ENCODE measurements at regions not wholly inside any gene's neighbourhood (a gene's known extent, or its start where the extent isn't known, plus 50 kb on each side); places are given as distances from the start of the nearest gene placed in this dataset.
"Not testable (repeated sequence)": the region's sequence is repeated elsewhere in the genome, so short reads cannot be mapped to it uniquely, and the experiment has no call there.

- not testable (repeated sequence) for DNase-seq (ENCODE audit: low spot score)
Measured at GRCh38 chr9:41754822-41755221, 374.4 kb downstream of the CNTNAP3B start.

GRCh38 chr9:41754403-41754802, 374.8 kb downstream of the CNTNAP3B start:
- DNase-seq (ENCODE audit: low spot score) = not testable (repeated sequence)

GRCh38 chr9:41741897-41742296, 387.3 kb downstream of the CNTNAP3B start:
- not testable (repeated sequence) for DNase-seq (ENCODE audit: low spot score)

- DNase-seq (ENCODE audit: low spot score) = not testable (repeated sequence)
Measured at GRCh38 chr9:41741173-41741572, 388.1 kb downstream of the CNTNAP3B start.

- DNase-seq (ENCODE audit: low spot score) = not testable (repeated sequence)
Measured at GRCh38 chr9:41738681-41739080, 390.5 kb downstream of the CNTNAP3B start.

GRCh38 chr9:41699190-41699589, 430.0 kb downstream of the CNTNAP3B start:
- DNase-seq (ENCODE audit: low spot score) = not testable (repeated sequence)

GRCh38 chr9:41697080-41697479, 432.1 kb downstream of the CNTNAP3B start:
- DNase-seq (ENCODE audit: low spot score) = peak; percentile 4

GRCh38 chr9:41679312-41679711, 449.9 kb downstream of the CNTNAP3B start:
- DNase-seq (ENCODE audit: low spot score) = not testable (repeated sequence)

- DNase-seq (ENCODE audit: low spot score) = not testable (repeated sequence)
Measured at GRCh38 chr9:41663497-41664036, 465.7 kb downstream of the CNTNAP3B start.

GRCh38 chr9:41658706-41659105, 469.6 kb upstream of the ZNG1F start:
- DNase-seq (ENCODE audit: low spot score) = not testable (repeated sequence)

GRCh38 chr9:41658116-41658515, 469.0 kb upstream of the ZNG1F start:
- DNase-seq (ENCODE audit: low spot score) = not testable (repeated sequence)

GRCh38 chr9:41657141-41657540, 468.0 kb upstream of the ZNG1F start:
- not testable (repeated sequence) for DNase-seq (ENCODE audit: low spot score)

- DNase-seq (ENCODE audit: low spot score) = not testable (repeated sequence)
Measured at GRCh38 chr9:41655071-41655554, 466.0 kb upstream of the ZNG1F start.

GRCh38 chr9:41654349-41654748, 465.2 kb upstream of the ZNG1F start:
- DNase-seq (ENCODE audit: low spot score) = not testable (repeated sequence)

GRCh38 chr9:41653560-41654340, 464.6 kb upstream of the ZNG1F start:
- DNase-seq (ENCODE audit: low spot score) = not testable (repeated sequence)

GRCh38 chr9:41652800-41653199, 463.7 kb upstream of the ZNG1F start:
- DNase-seq (ENCODE audit: low spot score) = not testable (repeated sequence)

- DNase-seq (ENCODE audit: low spot score) = not testable (repeated sequence)
Measured at GRCh38 chr9:41652100-41652713, 463.1 kb upstream of the ZNG1F start.

- DNase-seq (ENCODE audit: low spot score) = not testable (repeated sequence)
Measured at GRCh38 chr9:41650086-41650485, 461.0 kb upstream of the ZNG1F start.

- not testable (repeated sequence) for DNase-seq (ENCODE audit: low spot score)
Measured at GRCh38 chr9:41648564-41648963, 459.4 kb upstream of the ZNG1F start.

- not testable (repeated sequence) for DNase-seq (ENCODE audit: low spot score)
Measured at GRCh38 chr9:41646246-41646645, 457.1 kb upstream of the ZNG1F start.

- DNase-seq (ENCODE audit: low spot score) = peak; percentile 76
Measured at GRCh38 chr9:41643571-41644279, 454.6 kb upstream of the ZNG1F start.

GRCh38 chr9:41633726-41634125, 444.6 kb upstream of the ZNG1F start:
- DNase-seq (ENCODE audit: low spot score) = not testable (repeated sequence)
